ENCODE measurements at regions not wholly inside any gene's neighbourhood (a gene's known extent, or its start where the extent isn't known, plus 50 kb on each side); places are given as distances from the start of the nearest gene placed in this dataset.
A peak's percentile ranks its signal among the peaks of the same experiment; 100 is the strongest.

DNA sequence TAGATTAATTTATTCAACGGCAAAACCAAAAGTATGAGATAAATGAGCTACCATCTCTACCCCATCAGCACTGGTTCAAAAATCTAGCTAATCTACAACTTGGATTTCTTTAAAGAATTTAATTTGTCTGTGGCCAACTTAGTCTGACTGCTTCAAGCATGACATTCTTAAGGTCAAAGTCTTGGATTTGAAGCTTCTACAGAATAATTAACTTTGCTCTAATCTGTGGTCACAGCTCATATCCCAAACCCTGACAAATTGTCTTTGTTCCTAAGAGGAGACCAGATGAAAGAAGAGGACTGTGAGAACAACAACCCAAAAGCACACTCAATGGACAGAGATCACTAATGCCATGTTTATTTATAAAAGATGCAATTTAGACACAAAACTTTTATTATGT, 166.9 kb upstream of the EPHA7 start:
- WGBS (ENCODE audit: insufficient coverage), result no CpG with 5 or more reads among the region's 1 CpG
- no peak overlapping the region for H3K27ac ChIP-seq (ENCODE audit: low read depth, low read length)
- H3K4me3 ChIP-seq (ENCODE audit: low read depth, low read length), result no peak overlapping the region
- H3K9me3 ChIP-seq (ENCODE audit: control insufficient read depth, insufficient read depth, low read length), result no peaks in the 10 kb centered on the region
- H3K27me3 ChIP-seq (ENCODE audit: control insufficient read depth, insufficient read depth, low read length), result no peaks in the 10 kb centered on the region
- H3K36me3 ChIP-seq (ENCODE audit: control insufficient read depth, insufficient read depth, low read length), result no peaks in the 10 kb centered on the region
- no peaks in the 10 kb centered on the region for H3K4me1 ChIP-seq (ENCODE audit: control insufficient read depth, insufficient read depth, low read length)
- no peak for DNase-seq (ENCODE audit: low read depth in 4 of 6, low spot score in 6 of 6)

DNA sequence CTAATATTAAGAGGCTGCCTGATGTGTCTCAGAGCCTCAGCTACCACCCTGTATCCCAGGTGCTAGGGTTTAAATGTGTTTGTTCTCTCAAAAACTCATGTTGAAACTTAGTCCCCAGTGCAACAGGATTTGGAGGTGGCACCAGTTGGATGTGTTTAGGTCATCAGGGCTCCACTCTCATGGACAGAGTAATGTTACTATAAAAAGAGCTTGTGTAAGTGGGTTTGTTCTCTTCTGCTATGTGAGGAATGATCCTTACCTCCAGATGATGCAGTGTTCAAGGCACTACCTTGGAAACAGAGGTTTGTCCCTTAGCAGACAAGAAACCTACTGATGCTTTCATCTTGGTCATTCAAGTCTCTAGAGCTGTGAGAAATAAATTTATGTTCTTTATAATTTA, 164.9 kb upstream of the EPHA7 start:
- no peak overlapping the region for H3K27ac ChIP-seq (ENCODE audit: low read depth, low read length)
- DNase-seq (ENCODE audit: low read depth in 4 of 6, low spot score in 6 of 6), result no peak

DNA sequence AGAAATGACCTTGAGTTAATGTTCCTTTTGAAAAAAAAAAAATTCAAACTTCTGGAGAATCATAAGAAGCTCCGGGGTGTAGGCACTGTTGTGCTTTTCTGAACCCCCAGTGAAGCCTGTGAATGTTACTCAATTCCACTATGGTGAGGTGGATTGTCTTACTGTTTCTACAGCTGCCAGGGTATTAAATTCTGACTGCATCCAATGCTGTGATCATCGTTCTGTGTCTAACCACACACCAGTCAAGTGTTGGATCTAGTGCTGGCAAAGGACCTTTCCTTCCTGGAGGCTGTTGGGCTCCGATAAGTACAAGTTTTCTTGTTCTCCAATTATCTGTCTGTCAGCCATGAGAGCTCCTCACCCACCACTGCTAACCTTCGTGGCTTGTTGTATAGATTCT, 162.0 kb upstream of the EPHA7 start:
- Histone ChIP-seq H3K4me3 (ENCODE audit: low read depth, low read length) (no peak overlapping the region), H3K27me3 (ENCODE audit: control insufficient read depth, insufficient read depth, low read length) (no peaks in the 10 kb centered on the region), H3K9me3 (ENCODE audit: control insufficient read depth, insufficient read depth, low read length) (no peaks in the 10 kb centered on the region), H3K36me3 (ENCODE audit: control insufficient read depth, insufficient read depth, low read length) (no peaks in the 10 kb centered on the region), H3K27ac (ENCODE audit: low read depth, low read length) (no peak overlapping the region), H3K4me1 (ENCODE audit: control insufficient read depth, insufficient read depth, low read length) (no peaks in the 10 kb centered on the region)
- no peak for DNase-seq (ENCODE audit: low read depth in 4 of 6, low spot score in 6 of 6)
- 100% methylated on average over 1 of the region's 4 CpGs for WGBS (ENCODE audit: insufficient coverage)

More for the DNA sequence above, 164.9 kb upstream of the EPHA7 start:
- H3K27me3 ChIP-seq (ENCODE audit: control insufficient read depth, insufficient read depth, low read length), result no peaks in the 10 kb centered on the region
- no peak overlapping the region for H3K4me3 ChIP-seq (ENCODE audit: low read depth, low read length)
- H3K36me3 ChIP-seq (ENCODE audit: control insufficient read depth, insufficient read depth, low read length), result no peaks in the 10 kb centered on the region
- no peaks in the 10 kb centered on the region for H3K4me1 ChIP-seq (ENCODE audit: control insufficient read depth, insufficient read depth, low read length)
- H3K9me3 ChIP-seq (ENCODE audit: control insufficient read depth, insufficient read depth, low read length), result no peaks in the 10 kb centered on the region

DNA sequence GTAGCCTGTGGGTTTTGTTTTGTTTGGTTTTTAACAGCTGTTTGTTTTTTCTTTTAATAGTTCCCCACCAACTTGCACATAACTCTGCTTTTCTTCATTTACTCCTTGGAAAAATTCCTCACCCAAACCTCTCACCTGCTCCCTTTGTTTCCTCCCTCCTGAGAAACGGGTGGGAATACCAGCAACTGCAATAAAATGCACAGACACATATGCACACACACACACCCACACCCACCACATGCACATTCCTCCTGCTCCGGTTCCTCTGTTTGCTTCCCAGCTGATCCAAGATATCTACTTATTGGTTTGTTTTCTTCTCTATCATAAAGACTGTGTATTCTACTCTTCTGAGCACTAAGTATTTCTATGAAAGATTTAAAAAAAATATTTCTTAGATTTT, 161.1 kb upstream of the EPHA7 start:
- 40% methylated on average over 1 of the region's 2 CpGs for WGBS (ENCODE audit: insufficient coverage)
- H3K4me1 ChIP-seq (ENCODE audit: control insufficient read depth, insufficient read depth, low read length), result no peaks in the 10 kb centered on the region
- no peaks in the 10 kb centered on the region for H3K27me3 ChIP-seq (ENCODE audit: control insufficient read depth, insufficient read depth, low read length)
- H3K9me3 ChIP-seq (ENCODE audit: control insufficient read depth, insufficient read depth, low read length), result no peaks in the 10 kb centered on the region
- no peak for DNase-seq (ENCODE audit: low read depth in 4 of 6, low spot score in 6 of 6)
- H3K36me3 ChIP-seq (ENCODE audit: control insufficient read depth, insufficient read depth, low read length), result no peaks in the 10 kb centered on the region
- H3K4me3 ChIP-seq (ENCODE audit: low read depth, low read length), result no peak overlapping the region
- no peak overlapping the region for H3K27ac ChIP-seq (ENCODE audit: low read depth, low read length)

DNA sequence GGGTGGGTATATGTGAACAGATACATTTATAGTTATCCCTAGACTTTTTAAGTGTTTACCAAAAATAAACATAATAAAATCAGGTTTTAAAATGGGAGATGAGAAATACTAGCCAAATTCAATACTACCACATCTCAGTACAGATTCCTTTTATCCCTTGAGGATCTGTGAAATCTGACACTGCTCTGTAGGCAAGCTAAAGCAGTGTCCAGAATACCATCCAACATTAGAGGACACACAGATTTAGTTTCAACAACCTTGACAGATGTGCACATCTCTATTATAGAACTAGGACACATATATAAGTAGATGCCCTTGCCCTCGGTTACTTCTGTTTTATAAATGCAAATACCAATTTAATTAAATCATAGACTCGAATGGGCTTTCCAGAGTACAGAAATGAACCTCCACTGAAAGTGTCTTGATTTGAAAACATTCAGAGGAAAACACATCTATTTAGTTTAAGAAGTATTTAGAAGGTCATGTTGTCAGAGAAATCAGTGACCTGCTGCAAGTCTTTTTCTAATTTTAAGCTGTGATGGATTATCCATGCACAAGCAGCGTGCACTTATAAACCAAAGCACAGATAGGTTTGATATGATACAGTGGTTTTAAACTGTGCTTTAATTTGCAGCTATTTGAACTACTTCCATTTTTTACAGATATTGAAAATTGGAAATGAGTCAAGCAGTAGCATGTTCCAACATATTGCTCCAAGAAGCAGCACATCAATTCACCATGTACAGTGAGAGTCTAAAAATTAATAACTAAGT, 156.3 kb upstream of the EPHA7 start:
- Histone ChIP-seq H3K27ac (ENCODE audit: low read depth, low read length) (no peak overlapping the region), H3K9me3 (ENCODE audit: control insufficient read depth, insufficient read depth, low read length) (no peaks in the 10 kb centered on the region), H3K27me3 (ENCODE audit: control insufficient read depth, insufficient read depth, low read length) (no peaks in the 10 kb centered on the region), H3K36me3 (ENCODE audit: control insufficient read depth, insufficient read depth, low read length) (no peaks in the 10 kb centered on the region), H3K4me3 (ENCODE audit: low read depth, low read length) (no peak overlapping the region), H3K4me1 (ENCODE audit: control insufficient read depth, insufficient read depth, low read length) (no peaks in the 10 kb centered on the region)
- DNase-seq (ENCODE audit: low read depth in 4 of 6, low spot score in 6 of 6), result peak in 3 of 6 donors; percentile 2 to 52 (median 8)
- WGBS (ENCODE audit: insufficient coverage), result no CpG with 5 or more reads among the region's 3 CpGs

DNA sequence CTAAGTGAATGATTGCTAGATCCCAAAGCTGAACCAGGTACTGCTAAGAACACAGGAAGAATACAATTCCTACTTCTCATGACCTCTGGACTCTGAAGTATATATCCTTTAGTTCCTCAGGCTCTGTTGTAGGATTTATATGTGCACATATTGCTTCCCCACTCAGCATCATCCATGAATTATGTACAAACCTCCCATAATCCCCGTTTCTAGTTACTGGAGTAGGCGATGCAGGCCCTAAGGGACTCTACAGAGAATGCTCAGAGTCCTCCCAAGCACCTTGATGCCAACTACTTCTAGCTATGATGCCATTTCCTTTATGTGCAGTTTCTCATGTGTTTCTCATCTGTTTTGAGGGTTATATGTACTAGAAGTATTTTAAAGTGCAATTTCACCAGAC, 154.9 kb upstream of the EPHA7 start:
- H3K9me3 ChIP-seq (ENCODE audit: control insufficient read depth, insufficient read depth, low read length), result no peaks in the 10 kb centered on the region
- no peak overlapping the region for H3K27ac ChIP-seq (ENCODE audit: low read depth, low read length)
- no peaks in the 10 kb centered on the region for H3K36me3 ChIP-seq (ENCODE audit: control insufficient read depth, insufficient read depth, low read length)
- no peak overlapping the region for H3K4me3 ChIP-seq (ENCODE audit: low read depth, low read length)
- WGBS (ENCODE audit: insufficient coverage), result 80% methylated on average over 1 of the region's 2 CpGs
- no peak for DNase-seq (ENCODE audit: low read depth in 4 of 6, low spot score in 6 of 6)
- H3K4me1 ChIP-seq (ENCODE audit: control insufficient read depth, insufficient read depth, low read length), result no peaks in the 10 kb centered on the region
- no peaks in the 10 kb centered on the region for H3K27me3 ChIP-seq (ENCODE audit: control insufficient read depth, insufficient read depth, low read length)

DNA sequence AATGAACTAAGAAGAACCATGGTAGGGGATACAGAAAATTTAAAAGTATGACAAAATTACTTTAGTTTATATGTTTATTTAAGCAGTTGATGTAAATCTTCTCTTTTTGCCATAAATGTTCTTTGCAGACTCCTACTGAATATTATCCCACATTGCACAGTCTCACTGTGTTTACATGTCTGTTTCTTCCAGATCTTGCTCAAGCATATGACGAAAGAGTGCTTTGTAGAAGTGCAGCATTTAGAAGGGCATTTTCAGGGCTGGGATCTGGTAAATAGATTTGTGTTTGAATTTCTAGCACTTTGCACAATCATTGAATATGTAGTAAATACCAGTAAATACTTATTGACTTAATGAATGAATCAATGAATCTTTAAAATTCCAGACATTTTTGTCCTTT, 152.0 kb upstream of the EPHA7 start:
- H3K27me3 ChIP-seq (ENCODE audit: control insufficient read depth, insufficient read depth, low read length), result no peaks in the 10 kb centered on the region
- H3K4me1 ChIP-seq (ENCODE audit: control insufficient read depth, insufficient read depth, low read length), result no peaks in the 10 kb centered on the region
- WGBS (ENCODE audit: insufficient coverage), result no CpG with 5 or more reads among the region's 1 CpG
- no peaks in the 10 kb centered on the region for H3K9me3 ChIP-seq (ENCODE audit: control insufficient read depth, insufficient read depth, low read length)
- no peaks in the 10 kb centered on the region for H3K36me3 ChIP-seq (ENCODE audit: control insufficient read depth, insufficient read depth, low read length)
- DNase-seq (ENCODE audit: low read depth in 4 of 6, low spot score in 6 of 6), result no peak
- no peak overlapping the region for H3K4me3 ChIP-seq (ENCODE audit: low read depth, low read length)
- no peak overlapping the region for H3K27ac ChIP-seq (ENCODE audit: low read depth, low read length)

DNA sequence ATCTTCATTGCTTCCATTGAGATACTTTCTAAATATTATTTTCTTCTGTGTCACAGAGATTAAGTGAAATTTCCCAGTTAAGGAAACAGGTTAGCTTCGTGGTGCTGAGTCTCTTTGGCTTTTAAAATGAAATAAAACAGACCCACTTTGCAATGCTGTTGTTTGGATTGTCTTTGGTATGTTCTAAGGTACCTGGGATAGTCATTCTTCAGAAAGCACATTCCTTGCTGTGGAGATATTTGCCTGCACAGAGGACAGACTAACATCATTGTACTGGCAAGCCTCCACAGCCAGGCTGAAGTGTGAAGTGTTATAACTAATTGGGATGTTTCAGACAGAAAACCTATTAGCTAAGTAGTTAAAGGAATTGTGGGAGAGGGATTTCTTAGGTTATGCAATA, 148.8 kb upstream of the EPHA7 start:
- DNase-seq (ENCODE audit: low read depth in 4 of 6, low spot score in 6 of 6), result no peak
- H3K9me3 ChIP-seq (ENCODE audit: control insufficient read depth, insufficient read depth, low read length), result no peaks in the 10 kb centered on the region
- no CpG with 5 or more reads among the region's 1 CpG for WGBS (ENCODE audit: insufficient coverage)
- H3K4me3 ChIP-seq (ENCODE audit: low read depth, low read length), result no peak overlapping the region
- no peak overlapping the region for H3K27ac ChIP-seq (ENCODE audit: low read depth, low read length)
- H3K36me3 ChIP-seq (ENCODE audit: control insufficient read depth, insufficient read depth, low read length), result no peaks in the 10 kb centered on the region
- no peaks in the 10 kb centered on the region for H3K27me3 ChIP-seq (ENCODE audit: control insufficient read depth, insufficient read depth, low read length)
- no peaks in the 10 kb centered on the region for H3K4me1 ChIP-seq (ENCODE audit: control insufficient read depth, insufficient read depth, low read length)

DNA sequence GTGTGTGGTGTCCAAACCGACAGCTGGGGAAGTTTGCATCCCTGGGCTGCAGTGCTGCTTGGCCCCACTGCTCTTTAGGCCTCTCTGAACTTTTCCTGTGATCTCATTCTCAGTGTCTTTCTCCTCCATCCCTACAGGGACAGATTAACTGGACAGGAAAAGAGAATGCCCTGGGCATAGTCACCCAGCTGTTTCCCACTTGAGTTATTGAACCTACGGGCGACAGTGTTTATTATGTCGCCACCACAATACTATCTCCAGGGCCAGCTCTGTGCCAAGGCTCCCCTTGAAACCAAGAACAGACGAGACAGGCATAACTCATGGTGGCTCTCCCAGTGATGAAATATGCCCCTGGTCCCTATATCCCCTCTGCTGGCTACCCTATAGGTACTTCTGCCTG, 147.8 kb upstream of the EPHA7 start:
- no peak for DNase-seq (ENCODE audit: low read depth in 4 of 6, low spot score in 6 of 6)
- Histone ChIP-seq H3K4me1 (ENCODE audit: control insufficient read depth, insufficient read depth, low read length) (no peaks in the 10 kb centered on the region), H3K27ac (ENCODE audit: low read depth, low read length) (no peak overlapping the region), H3K27me3 (ENCODE audit: control insufficient read depth, insufficient read depth, low read length) (no peaks in the 10 kb centered on the region), H3K36me3 (ENCODE audit: control insufficient read depth, insufficient read depth, low read length) (no peaks in the 10 kb centered on the region), H3K4me3 (ENCODE audit: low read depth, low read length) (no peak overlapping the region), H3K9me3 (ENCODE audit: control insufficient read depth, insufficient read depth, low read length) (no peaks in the 10 kb centered on the region)
- 37% methylated on average over 4 of the region's 5 CpGs for WGBS (ENCODE audit: insufficient coverage)

DNA sequence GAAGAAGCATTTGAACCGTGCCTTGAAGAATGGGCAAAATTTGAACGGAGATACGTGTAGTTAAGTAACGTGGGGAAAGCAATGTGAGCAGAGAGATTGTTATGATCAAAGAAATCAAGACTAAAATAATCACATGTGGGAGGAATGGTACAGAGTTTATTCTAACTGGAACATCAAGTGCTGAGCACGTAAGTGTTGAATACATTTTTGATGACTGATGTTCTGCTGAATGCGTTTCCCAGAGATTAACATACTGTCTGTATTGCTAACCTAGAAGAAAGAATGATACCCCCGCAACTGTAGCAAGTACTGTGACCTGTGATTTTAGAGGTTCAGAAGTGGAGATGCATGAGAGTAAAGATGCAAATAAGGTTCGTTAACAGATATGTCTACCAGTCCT, 146.9 kb upstream of the EPHA7 start:
- H3K4me3 ChIP-seq (ENCODE audit: low read depth, low read length), result no peak overlapping the region
- WGBS (ENCODE audit: insufficient coverage), result 97% methylated on average over 5 of the region's 8 CpGs
- no peaks in the 10 kb centered on the region for H3K4me1 ChIP-seq (ENCODE audit: control insufficient read depth, insufficient read depth, low read length)
- no peak overlapping the region for H3K27ac ChIP-seq (ENCODE audit: low read depth, low read length)
- H3K36me3 ChIP-seq (ENCODE audit: control insufficient read depth, insufficient read depth, low read length), result no peaks in the 10 kb centered on the region
- no peak for DNase-seq (ENCODE audit: low read depth in 4 of 6, low spot score in 6 of 6)
- no peaks in the 10 kb centered on the region for H3K27me3 ChIP-seq (ENCODE audit: control insufficient read depth, insufficient read depth, low read length)
- H3K9me3 ChIP-seq (ENCODE audit: control insufficient read depth, insufficient read depth, low read length), result no peaks in the 10 kb centered on the region
